Left ventricle myocardium inferior (tissue), 1 donor: ENCODE measurements at regions not wholly inside any gene's neighbourhood (a gene's known extent, or its start where the extent isn't known, plus 50 kb on each side); places are given as distances from the start of the nearest gene placed in this dataset.

Experiments used
- DNase-seq: peaks from one replicate; pipeline ENCODE4 v3.0.0-alpha.2; 2020
- H3K27ac ChIP-seq: fragments of 200-600 bp; replicated peaks from 2 replicates; pipeline ENCODE4 v1.8.0; 2021
- H3K27me3 ChIP-seq: fragments of 200-600 bp; 2 replicates; pipeline ENCODE4 v1.8.0; 2021; ENCODE audit warnings: low read depth
- H3K36me3 ChIP-seq: fragments of 200-600 bp; 2 replicates; pipeline ENCODE4 v1.8.0; 2021
- H3K4me1 ChIP-seq: fragments of 200-600 bp; 2 replicates; pipeline ENCODE4 v1.8.0; 2021
- H3K4me3 ChIP-seq: fragments of 200-600 bp; 2 replicates; pipeline ENCODE4 v1.8.0; 2021; ENCODE audit warnings: mild to moderate bottlenecking, moderate library complexity
- H3K9me3 ChIP-seq: fragments of 200-600 bp; replicated peaks from 2 replicates; pipeline ENCODE4 v1.8.0; 2021
- CTCF ChIP-seq: fragments of 200-600 bp; IDR thresholded peaks from 2 replicates; pipeline ENCODE4 v1.8.0; 2021; ENCODE audit warnings: antibody characterized with exemption, mild to moderate bottlenecking, borderline replicate concordance
- intact Hi-C: fragments of 100-400 bp; cut with micrococcal nuclease; formaldehyde crosslinking; loops from one replicate; pipeline ENCODE4 v1.11.0; 2022
- donor health status: DM: no; HTN: yes; CAD: no; lungs with severe emphysema.

DNA sequence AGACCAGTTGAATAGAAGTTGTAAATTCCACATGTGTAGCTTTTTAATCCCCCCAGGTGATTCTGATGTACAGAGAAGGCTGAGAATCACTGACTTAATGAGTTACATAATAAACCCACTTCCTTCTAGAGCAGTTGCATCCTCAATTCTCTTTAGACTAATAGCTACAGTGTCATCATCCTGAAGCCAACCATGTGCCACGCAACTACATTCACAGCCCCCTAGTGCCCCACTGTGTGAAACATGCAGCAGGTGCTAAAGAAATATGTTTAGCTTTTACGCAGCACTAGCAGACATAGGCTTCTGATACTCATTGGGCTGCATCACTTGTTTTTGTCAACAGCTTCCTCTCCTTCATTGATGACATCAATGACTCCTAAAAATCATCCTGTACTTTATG, 1168.3 kb downstream of the BCL11B start:
- TF ChIP-seq CTCF = no peak
- intact Hi-C loops = no loop called here
- H3K4me1 ChIP-seq = no peaks in the 10 kb centered on the region
- no peak overlapping the region for H3K27ac ChIP-seq
- H3K27me3 ChIP-seq = peaks cover 3% of the 10 kb centered on the region
- no peaks in the 10 kb centered on the region for H3K9me3 ChIP-seq
- H3K4me3 ChIP-seq = no peak overlapping the region
- H3K36me3 ChIP-seq = no peaks in the 10 kb centered on the region
- DNase-seq = no peak

- peaks cover 6% of the 10 kb centered on the region for H3K27me3 ChIP-seq
- H3K9me3 ChIP-seq = no peaks in the 10 kb centered on the region
- DNase-seq = no peak
- H3K4me1 ChIP-seq = no peaks in the 10 kb centered on the region
- intact Hi-C loops = no loop called here
- no peaks in the 10 kb centered on the region for H3K36me3 ChIP-seq
- H3K4me3 ChIP-seq = no peak overlapping the region
- TF ChIP-seq CTCF = no peak
- no peak overlapping the region for H3K27ac ChIP-seq
Observed at GRCh38 chr14:98109326-98109725, 1162.7 kb downstream of the BCL11B start.

GRCh38 chr14:98112194-98112780, 1159.7 kb downstream of the BCL11B start:
- TF ChIP-seq CTCF = no peak
- Histone ChIP-seq H3K27me3 (peaks cover 11% of the 10 kb centered on the region), H3K27ac (no peak overlapping the region), H3K4me1 (no peaks in the 10 kb centered on the region), H3K36me3 (no peaks in the 10 kb centered on the region), H3K4me3 (no peak overlapping the region), H3K9me3 (no peaks in the 10 kb centered on the region)
- intact Hi-C loops = no loop called here
- DNase-seq = no peak

GRCh38 chr14:98114122-98114895, 1157.7 kb downstream of the BCL11B start:
- no peaks in the 10 kb centered on the region for H3K36me3 ChIP-seq
- no peaks in the 10 kb centered on the region for H3K4me1 ChIP-seq
- intact Hi-C loops = no loop called here
- no peak for TF ChIP-seq CTCF
- H3K27me3 ChIP-seq = peaks cover 5% of the 10 kb centered on the region
- H3K4me3 ChIP-seq = no peak overlapping the region
- H3K27ac ChIP-seq = no peak overlapping the region
- DNase-seq = no peak
- H3K9me3 ChIP-seq = no peaks in the 10 kb centered on the region

- peaks cover 7% of the 10 kb centered on the region for H3K27me3 ChIP-seq
- peaks cover 2% of the 10 kb centered on the region for H3K9me3 ChIP-seq
- H3K36me3 ChIP-seq = no peaks in the 10 kb centered on the region
- H3K4me1 ChIP-seq = no peaks in the 10 kb centered on the region
- no peak overlapping the region for H3K4me3 ChIP-seq
- H3K27ac ChIP-seq = no peak overlapping the region
- intact Hi-C loops = no loop called here
- TF ChIP-seq CTCF = no peak
- no peak for DNase-seq
Observed at GRCh38 chr14:98114946-98115345, 1157.1 kb downstream of the BCL11B start.
